ENCODE measurements at regions not wholly inside any gene's neighbourhood (a gene's known extent, or its start where the extent isn't known, plus 50 kb on each side); places are given as distances from the start of the nearest gene placed in this dataset.

GRCh38 chr2:226495466-226496272 is 304.0 kb downstream of the IRS1 start:
- Mint-ChIP-seq H3K9me3 (no peaks in the 10 kb centered on the region), H3K27me3 (ENCODE audit: low read depth) (peaks cover 9% of the 10 kb centered on the region), H3K4me3 (no peak overlapping the region), H3K27ac (no peak overlapping the region), H3K36me3 (ENCODE audit: low read depth) (no peaks in the 10 kb centered on the region), H3K4me1 (ENCODE audit: low read depth) (no peaks in the 10 kb centered on the region)
- no peak for DNase-seq (ENCODE audit: low spot score)

- Mint-ChIP-seq H3K4me3 (no peak overlapping the region), H3K9me3 (no peaks in the 10 kb centered on the region), H3K4me1 (ENCODE audit: low read depth) (no peaks in the 10 kb centered on the region), H3K36me3 (ENCODE audit: low read depth) (no peaks in the 10 kb centered on the region), H3K27ac (no peak overlapping the region), H3K27me3 (ENCODE audit: low read depth) (peaks cover 6% of the 10 kb centered on the region)
- no peak for DNase-seq (ENCODE audit: low spot score)
Measured at GRCh38 chr2:226491112-226491511, 308.5 kb downstream of the IRS1 start.

- no peak for DNase-seq (ENCODE audit: low spot score)
- Mint-ChIP-seq H3K9me3 (no peaks in the 10 kb centered on the region), H3K36me3 (ENCODE audit: low read depth) (no peaks in the 10 kb centered on the region), H3K4me3 (no peak overlapping the region), H3K27me3 (ENCODE audit: low read depth) (peaks cover 6% of the 10 kb centered on the region), H3K4me1 (ENCODE audit: low read depth) (no peaks in the 10 kb centered on the region), H3K27ac (no peak overlapping the region)
Measured at GRCh38 chr2:226489775-226490541, 309.7 kb downstream of the IRS1 start.

GRCh38 chr2:226488034-226488433 is 311.6 kb downstream of the IRS1 start:
- Mint-ChIP-seq H3K27me3 (ENCODE audit: low read depth) (peaks cover 5% of the 10 kb centered on the region), H3K27ac (no peak overlapping the region), H3K4me3 (no peak overlapping the region), H3K36me3 (ENCODE audit: low read depth) (no peaks in the 10 kb centered on the region), H3K4me1 (ENCODE audit: low read depth) (no peaks in the 10 kb centered on the region), H3K9me3 (no peaks in the 10 kb centered on the region)
- DNase-seq (ENCODE audit: low spot score): no peak

GRCh38 chr2:226487573-226487972 is 312.0 kb downstream of the IRS1 start:
- Mint-ChIP-seq H3K27ac (no peak overlapping the region), H3K4me3 (no peak overlapping the region), H3K4me1 (ENCODE audit: low read depth) (no peaks in the 10 kb centered on the region), H3K27me3 (ENCODE audit: low read depth) (peaks cover 6% of the 10 kb centered on the region), H3K36me3 (ENCODE audit: low read depth) (no peaks in the 10 kb centered on the region), H3K9me3 (no peaks in the 10 kb centered on the region)
- DNase-seq (ENCODE audit: low spot score): no peak

- Mint-ChIP-seq H3K36me3 (ENCODE audit: low read depth) (no peaks in the 10 kb centered on the region), H3K9me3 (no peaks in the 10 kb centered on the region), H3K27me3 (ENCODE audit: low read depth) (peaks cover 10% of the 10 kb centered on the region), H3K4me3 (no peak overlapping the region), H3K27ac (no peak overlapping the region), H3K4me1 (ENCODE audit: low read depth) (no peaks in the 10 kb centered on the region)
- no peak for DNase-seq (ENCODE audit: low spot score)
Measured at GRCh38 chr2:226483745-226484619, 315.6 kb downstream of the IRS1 start.

- H3K4me3 Mint-ChIP-seq: no peak overlapping the region
- no peak for DNase-seq (ENCODE audit: low spot score)
- H3K27ac Mint-ChIP-seq: no peak overlapping the region
- H3K27me3 Mint-ChIP-seq (ENCODE audit: low read depth): peaks cover 10% of the 10 kb centered on the region
- no peaks in the 10 kb centered on the region for H3K9me3 Mint-ChIP-seq
- H3K4me1 Mint-ChIP-seq (ENCODE audit: low read depth): no peaks in the 10 kb centered on the region
- H3K36me3 Mint-ChIP-seq (ENCODE audit: low read depth): no peaks in the 10 kb centered on the region
Measured at GRCh38 chr2:226483143-226483542, 316.5 kb downstream of the IRS1 start.

- Mint-ChIP-seq H3K36me3 (ENCODE audit: low read depth) (no peaks in the 10 kb centered on the region), H3K9me3 (no peaks in the 10 kb centered on the region), H3K27me3 (ENCODE audit: low read depth) (peaks cover 7% of the 10 kb centered on the region), H3K4me3 (no peak overlapping the region), H3K27ac (no peak overlapping the region), H3K4me1 (ENCODE audit: low read depth) (no peaks in the 10 kb centered on the region)
- no peak for DNase-seq (ENCODE audit: low spot score)
Measured at GRCh38 chr2:226478109-226478809, 321.4 kb downstream of the IRS1 start.

- no peaks in the 10 kb centered on the region for H3K4me1 Mint-ChIP-seq (ENCODE audit: low read depth)
- no peaks in the 10 kb centered on the region for H3K9me3 Mint-ChIP-seq
- H3K27me3 Mint-ChIP-seq (ENCODE audit: low read depth): peaks cover 6% of the 10 kb centered on the region
- H3K4me3 Mint-ChIP-seq: no peak overlapping the region
- DNase-seq (ENCODE audit: low spot score): no peak
- H3K36me3 Mint-ChIP-seq (ENCODE audit: low read depth): no peaks in the 10 kb centered on the region
- H3K27ac Mint-ChIP-seq: no peak overlapping the region
Measured at GRCh38 chr2:226477221-226478108, 322.2 kb downstream of the IRS1 start.

- Mint-ChIP-seq H3K9me3 (no peaks in the 10 kb centered on the region), H3K27ac (no peak overlapping the region)
- DNase-seq (ENCODE audit: low spot score): no peak
Measured at GRCh38 chr2:226475650-226476049, 324.0 kb downstream of the IRS1 start.

GRCh38 chr2:226474131-226474530 is 325.5 kb downstream of the IRS1 start:
- no peaks in the 10 kb centered on the region for H3K36me3 Mint-ChIP-seq (ENCODE audit: low read depth)
- no peak for DNase-seq (ENCODE audit: low spot score)
- H3K4me3 Mint-ChIP-seq: no peak overlapping the region
- H3K27ac Mint-ChIP-seq: no peak overlapping the region
- no peaks in the 10 kb centered on the region for H3K4me1 Mint-ChIP-seq (ENCODE audit: low read depth)
- H3K9me3 Mint-ChIP-seq: no peaks in the 10 kb centered on the region
- no peaks in the 10 kb centered on the region for H3K27me3 Mint-ChIP-seq (ENCODE audit: low read depth)

More at GRCh38 chr2:226475650-226476049, 324.0 kb downstream of the IRS1 start:
- Mint-ChIP-seq H3K36me3 (ENCODE audit: low read depth) (no peaks in the 10 kb centered on the region), H3K27me3 (ENCODE audit: low read depth) (no peaks in the 10 kb centered on the region), H3K4me3 (no peak overlapping the region), H3K4me1 (ENCODE audit: low read depth) (no peaks in the 10 kb centered on the region)

- Mint-ChIP-seq H3K9me3 (no peaks in the 10 kb centered on the region), H3K36me3 (ENCODE audit: low read depth) (no peaks in the 10 kb centered on the region), H3K27me3 (ENCODE audit: low read depth) (no peaks in the 10 kb centered on the region), H3K4me1 (ENCODE audit: low read depth) (no peaks in the 10 kb centered on the region), H3K4me3 (no peak overlapping the region), H3K27ac (no peak overlapping the region)
- no peak for DNase-seq (ENCODE audit: low spot score)
Measured at GRCh38 chr2:226471987-226472470, 327.6 kb downstream of the IRS1 start.

Data from T-helper 2 cell treated with Interferon-gamma antibody and Interleukin-4, amounts not matched to agents 5 μg/mL and 100 μg/mL, for 36 hours (primary cell).